Ishikawa (cell line): ENCODE measurements at regions not wholly inside any gene's neighbourhood (a gene's known extent, or its start where the extent isn't known, plus 50 kb on each side); places are given as distances from the start of the nearest gene placed in this dataset.

Experiments
- CEBPB ChIP-seq: IDR thresholded peaks from 2 replicates; pipeline ENCODE4 v1.6.1; 2012
- CREB1 ChIP-seq: IDR thresholded peaks from 2 replicates; pipeline ENCODE4 v1.6.1; 2012; ENCODE audit warnings: low read depth
- EGR1 ChIP-seq: IDR thresholded peaks from 2 replicates; pipeline ENCODE4 v1.6.1; 2012
- EP300 ChIP-seq: IDR thresholded peaks from 2 replicates; pipeline ENCODE4 v1.6.1; 2012; ENCODE audit warnings: borderline replicate concordance
- FOXM1 ChIP-seq: IDR thresholded peaks from 2 replicates; pipeline ENCODE4 v1.6.1; 2012; ENCODE audit warnings: low read depth, borderline replicate concordance
- MAX ChIP-seq: IDR thresholded peaks from 2 replicates; pipeline ENCODE4 v1.6.1; 2012
- NFIC ChIP-seq: IDR thresholded peaks from 2 replicates; pipeline ENCODE4 v1.6.1; 2012
- RAD21 ChIP-seq: IDR thresholded peaks from 2 replicates; pipeline ENCODE4 v1.6.1; 2012; ENCODE audit warnings: low read depth
- TAF1 ChIP-seq: IDR thresholded peaks from 2 replicates; pipeline ENCODE4 v1.6.1; 2012; ENCODE audit warnings: low read depth, mild to moderate bottlenecking
- TCF12 ChIP-seq: IDR thresholded peaks from 2 replicates; pipeline ENCODE4 v1.6.1; 2012; ENCODE audit warnings: low read depth
- TEAD4 ChIP-seq: IDR thresholded peaks from 2 replicates; pipeline ENCODE4 v1.6.1; 2012
- YY1 ChIP-seq: IDR thresholded peaks from 2 replicates; pipeline ENCODE4 v1.6.1; 2012; ENCODE audit warnings: low read depth
- ZBTB7A ChIP-seq: IDR thresholded peaks from 2 replicates; pipeline ENCODE4 v1.6.1; 2012; ENCODE audit warnings: low read depth
- TF ChIP-seq, protein P1 (sequence below): IDR thresholded peaks from 2 replicates; pipeline ENCODE4 v1.6.1; 2012; ENCODE audit warnings: low read depth, mild to moderate bottlenecking
- TF ChIP-seq, protein P2 (sequence below): IDR thresholded peaks from 2 replicates; pipeline ENCODE4 v1.6.1; 2012

- TF ChIP-seq EP300 = no peak
- no peak for TF ChIP-seq CREB1
Measured at GRCh38 chr6:47096211-47096895, 54.2 kb upstream of the ADGRF1 start.

- TF ChIP-seq RAD21 (peak; percentile 67), TEAD4 (peak; percentile 51), EP300 (no peak), NFIC (peak; percentile 8; the same call in 1 of the 2 replicates)
Measured at GRCh38 chr6:47094241-47094925, 52.3 kb upstream of the ADGRF1 start.

DNA sequence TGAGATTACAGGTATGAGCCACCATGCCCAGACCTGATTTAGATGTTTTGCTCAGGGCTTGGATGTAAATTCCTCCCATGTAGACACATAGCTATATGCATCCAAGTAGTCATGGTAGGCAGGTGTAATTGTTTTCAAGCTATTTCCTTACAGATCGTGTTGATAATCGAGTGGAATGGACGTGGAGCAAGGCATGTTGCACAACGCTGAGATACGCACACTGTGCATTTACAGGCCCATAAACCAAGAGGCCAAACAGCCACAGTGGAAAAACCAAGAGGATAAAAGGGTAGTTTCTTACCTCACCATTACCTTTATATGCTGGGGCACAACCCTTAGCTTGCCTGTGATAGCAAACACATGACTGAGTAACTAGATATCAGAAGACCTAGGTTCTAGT is 51.0 kb upstream of the ADGRF1 start:
- TF ChIP-seq MAX (no peak), CEBPB (no peak), YY1 (no peak), ZBTB7A (no peak), EGR1 (no peak), TCF12 (no peak), TAF1 (no peak), FOXM1 (no peak), RAD21 (no peak), TEAD4 (no peak), CREB1 (no peak), EP300 (no peak)
- TF ChIP-seq, protein P1, sequence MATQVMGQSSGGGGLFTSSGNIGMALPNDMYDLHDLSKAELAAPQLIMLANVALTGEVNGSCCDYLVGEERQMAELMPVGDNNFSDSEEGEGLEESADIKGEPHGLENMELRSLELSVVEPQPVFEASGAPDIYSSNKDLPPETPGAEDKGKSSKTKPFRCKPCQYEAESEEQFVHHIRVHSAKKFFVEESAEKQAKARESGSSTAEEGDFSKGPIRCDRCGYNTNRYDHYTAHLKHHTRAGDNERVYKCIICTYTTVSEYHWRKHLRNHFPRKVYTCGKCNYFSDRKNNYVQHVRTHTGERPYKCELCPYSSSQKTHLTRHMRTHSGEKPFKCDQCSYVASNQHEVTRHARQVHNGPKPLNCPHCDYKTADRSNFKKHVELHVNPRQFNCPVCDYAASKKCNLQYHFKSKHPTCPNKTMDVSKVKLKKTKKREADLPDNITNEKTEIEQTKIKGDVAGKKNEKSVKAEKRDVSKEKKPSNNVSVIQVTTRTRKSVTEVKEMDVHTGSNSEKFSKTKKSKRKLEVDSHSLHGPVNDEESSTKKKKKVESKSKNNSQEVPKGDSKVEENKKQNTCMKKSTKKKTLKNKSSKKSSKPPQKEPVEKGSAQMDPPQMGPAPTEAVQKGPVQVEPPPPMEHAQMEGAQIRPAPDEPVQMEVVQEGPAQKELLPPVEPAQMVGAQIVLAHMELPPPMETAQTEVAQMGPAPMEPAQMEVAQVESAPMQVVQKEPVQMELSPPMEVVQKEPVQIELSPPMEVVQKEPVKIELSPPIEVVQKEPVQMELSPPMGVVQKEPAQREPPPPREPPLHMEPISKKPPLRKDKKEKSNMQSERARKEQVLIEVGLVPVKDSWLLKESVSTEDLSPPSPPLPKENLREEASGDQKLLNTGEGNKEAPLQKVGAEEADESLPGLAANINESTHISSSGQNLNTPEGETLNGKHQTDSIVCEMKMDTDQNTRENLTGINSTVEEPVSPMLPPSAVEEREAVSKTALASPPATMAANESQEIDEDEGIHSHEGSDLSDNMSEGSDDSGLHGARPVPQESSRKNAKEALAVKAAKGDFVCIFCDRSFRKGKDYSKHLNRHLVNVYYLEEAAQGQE = no peak

GRCh38 chr6:47091886-47092668 is 49.9 kb upstream of the ADGRF1 start:
- TF ChIP-seq, protein P1 = no peak
- no peak for TF ChIP-seq TEAD4
- TF ChIP-seq FOXM1 = no peak
- no peak for TF ChIP-seq MAX
- no peak for TF ChIP-seq CEBPB
- TF ChIP-seq CREB1 = no peak
- no peak for TF ChIP-seq NFIC
- TF ChIP-seq RAD21 = no peak
- TF ChIP-seq TCF12 = no peak
- TF ChIP-seq EP300 = no peak
- no peak for TF ChIP-seq TAF1
- TF ChIP-seq, protein P2, sequence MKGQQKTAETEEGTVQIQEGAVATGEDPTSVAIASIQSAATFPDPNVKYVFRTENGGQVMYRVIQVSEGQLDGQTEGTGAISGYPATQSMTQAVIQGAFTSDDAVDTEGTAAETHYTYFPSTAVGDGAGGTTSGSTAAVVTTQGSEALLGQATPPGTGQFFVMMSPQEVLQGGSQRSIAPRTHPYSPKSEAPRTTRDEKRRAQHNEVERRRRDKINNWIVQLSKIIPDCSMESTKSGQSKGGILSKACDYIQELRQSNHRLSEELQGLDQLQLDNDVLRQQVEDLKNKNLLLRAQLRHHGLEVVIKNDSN = no peak
- TF ChIP-seq ZBTB7A = no peak
- TF ChIP-seq EGR1 = no peak
- TF ChIP-seq YY1 = no peak
